Lung (tissue), 11 donors: ENCODE measurements at regions not wholly inside any gene's neighbourhood (a gene's known extent, or its start where the extent isn't known, plus 50 kb on each side); places are given as distances from the start of the nearest gene placed in this dataset.

Source experiments
- ATAC-seq: fragments of 200-7000 bp; cut with Tn5 transposase; one replicate; pipeline ENCODE4 v1.9.1; 2020; ENCODE audit warnings: moderate number of reproducible peaks; ENCODE audit not compliant: insufficient read depth, low FRiP score
- DNase-seq, 3 donors: peaks; one replicate each; pipeline ENCODE4 v3.0.0-alpha.2; 2013 to 2017
- H3K27ac ChIP-seq, 2 donors: one replicate each; pipeline ENCODE4 v1.5.1; 2013; ENCODE audit warnings: mild to moderate bottlenecking in 2 of 2, moderate library complexity in 2 of 2, control low read depth in 1 of 2, inconsistent platforms in 1 of 2, low read depth in 1 of 2, low read length in 1 of 2
- H3K27me3 ChIP-seq, 3 donors: one replicate each; pipeline ENCODE4 v1.5.1; 2013; ENCODE audit warnings: low read length in 2 of 3; ENCODE audit not compliant: control insufficient read depth in 3 of 3, insufficient read depth in 3 of 3
- H3K36me3 ChIP-seq, 4 donors: one replicate each; pipeline ENCODE4 v1.5.1; 2013; ENCODE audit warnings: low read length in 4 of 4, mild to moderate bottlenecking in 1 of 4, moderate library complexity in 1 of 4; ENCODE audit not compliant: control insufficient read depth in 4 of 4, insufficient read depth in 4 of 4
- H3K4me1 ChIP-seq, 5 donors: one replicate each; pipeline ENCODE4 v1.5.1; 2013; ENCODE audit warnings: low read length in 5 of 5, mild to moderate bottlenecking in 2 of 5, moderate library complexity in 1 of 5; ENCODE audit not compliant: control insufficient read depth in 5 of 5, insufficient read depth in 5 of 5
- H3K4me3 ChIP-seq: one replicate; pipeline ENCODE4 v1.5.1; 2013; ENCODE audit warnings: mild to moderate bottlenecking, control low read depth, moderate library complexity
- H3K9ac ChIP-seq, 2 donors: one replicate each; pipeline ENCODE4 v1.5.1; 2013; ENCODE audit warnings: low read length in 2 of 2, control low read depth in 1 of 2; ENCODE audit not compliant: insufficient read depth in 1 of 2
- H3K9me3 ChIP-seq, 4 donors: one replicate each; pipeline ENCODE4 v1.5.1; 2013; ENCODE audit warnings: low read length in 3 of 4, mild to moderate bottlenecking in 1 of 4, moderate library complexity in 1 of 4; ENCODE audit not compliant: control insufficient read depth in 4 of 4, insufficient read depth in 3 of 4
- CTCF ChIP-seq: IDR thresholded peaks from 2 replicates; pipeline ENCODE4 v1.5.1; 2012; ENCODE audit warnings: mild to moderate bottlenecking; ENCODE audit errors: control extremely low read depth, extremely low read depth
- WGBS, 2 donors: extraction: QIAGEN DNeasy Blood & Tissue Kit; methylation state at CpG; one replicate each; pipeline ENCODE4 v1.1.7; 2013; 5-methylcytosine and 5-hydroxymethylcytosine counted together
- donor health status: control.
- donor health status: control.
- donor health status: Bipolar disorder and iron deficiency.
- donor health status: healthy.
- donor health status: DM: yes; HTN: yes; CAD: no.

- 90 to 96% methylated on average over 2 of the region's 2 CpGs for WGBS, 2 donors
- DNase-seq, result no peak
- H3K4me3 ChIP-seq, result no peak overlapping the region
- no peak for TF ChIP-seq CTCF
- H3K27ac ChIP-seq, result no peak overlapping the region
- peaks cover 0 to 10% (median 0%) of the 10 kb centered on the region in 3 donors for H3K27me3 ChIP-seq
- ATAC-seq, result no peak
- H3K36me3 ChIP-seq, result no peaks in the 10 kb centered on the region
- no peak overlapping the region for H3K9ac ChIP-seq
- no peaks in the 10 kb centered on the region for H3K4me1 ChIP-seq
- no peaks in the 10 kb centered on the region for H3K9me3 ChIP-seq
Observed at GRCh38 chrX:92247076-92247475, 467.9 kb downstream of the PCDH11X start.

- H3K36me3 ChIP-seq, result no peaks in the 10 kb centered on the region
- no peak for TF ChIP-seq CTCF
- no peak for ATAC-seq
- no peaks in the 10 kb centered on the region for H3K9me3 ChIP-seq
- 80 to 95% methylated on average over 2 of the region's 2 CpGs for WGBS, 2 donors
- H3K4me3 ChIP-seq, result no peak overlapping the region
- H3K27me3 ChIP-seq, result peaks cover 0 to 8% (median 0%) of the 10 kb centered on the region in 3 donors
- no peak for DNase-seq
- no peak overlapping the region for H3K27ac ChIP-seq
- H3K9ac ChIP-seq, result no peak overlapping the region
- no peaks in the 10 kb centered on the region for H3K4me1 ChIP-seq
Observed at GRCh38 chrX:92249125-92249524, 469.9 kb downstream of the PCDH11X start.

- Histone ChIP-seq H3K36me3 (no peaks in the 10 kb centered on the region), H3K4me3 (no peak overlapping the region), H3K27ac (no peak overlapping the region), H3K27me3 (peaks cover 0 to 5% (median 2%) of the 10 kb centered on the region in 3 donors), H3K9ac (no peak overlapping the region), H3K4me1 (no peaks in the 10 kb centered on the region), H3K9me3 (peaks cover 0 to 6% (median 3%) of the 10 kb centered on the region in 4 donors)
- whole genome bisulfite sequencing, 2 donors, result 81 to 95% methylated on average over 7 of the region's 7 CpGs
- DNase-seq (no peak), ATAC-seq (no peak)
- no peak for TF ChIP-seq CTCF
Observed at GRCh38 chrX:92260102-92260501, 480.9 kb downstream of the PCDH11X start.
